HUES64 (cell line): ENCODE measurements at regions not wholly inside any gene's neighbourhood (a gene's known extent, or its start where the extent isn't known, plus 50 kb on each side); places are given as distances from the start of the nearest gene placed in this dataset.

Source experiments
- H3K27ac ChIP-seq: 2 replicates; pipeline ENCODE4 v1.7.0; 2013; ENCODE audit warnings: low read depth, low read length, inconsistent platforms
- H3K27me3 ChIP-seq: 2 replicates; pipeline ENCODE4 v1.6.1; 2013; ENCODE audit warnings: mild to moderate bottlenecking, low read length; ENCODE audit not compliant: insufficient read depth
- H3K36me3 ChIP-seq: 2 replicates; pipeline ENCODE4 v1.6.1; 2013; ENCODE audit warnings: mild to moderate bottlenecking, low read length; ENCODE audit not compliant: insufficient read depth
- H3K4me1 ChIP-seq: 2 replicates; pipeline ENCODE4 v1.6.1; 2013; ENCODE audit warnings: mild to moderate bottlenecking, low read length, moderate library complexity; ENCODE audit not compliant: insufficient read depth
- H3K4me3 ChIP-seq: 2 replicates; pipeline ENCODE4 v1.5.1; 2013; ENCODE audit warnings: mild to moderate bottlenecking, low read length, moderate library complexity
- H3K9ac ChIP-seq: 2 replicates; pipeline ENCODE4 v1.6.1; 2013; ENCODE audit warnings: mild to moderate bottlenecking, low read depth, low read length
- H3K9me3 ChIP-seq: 2 replicates; pipeline ENCODE4 v1.6.1; 2013; ENCODE audit warnings: low read depth, low read length; ENCODE audit not compliant: insufficient read depth
- WGBS: fragments of 150-250, 120-280 bp; methylation state at CpG from one replicate; pipeline ENCODE4 v1.1.7; 2013; ENCODE audit warnings: missing lambda C conversion rate; 5-methylcytosine and 5-hydroxymethylcytosine counted together

DNA sequence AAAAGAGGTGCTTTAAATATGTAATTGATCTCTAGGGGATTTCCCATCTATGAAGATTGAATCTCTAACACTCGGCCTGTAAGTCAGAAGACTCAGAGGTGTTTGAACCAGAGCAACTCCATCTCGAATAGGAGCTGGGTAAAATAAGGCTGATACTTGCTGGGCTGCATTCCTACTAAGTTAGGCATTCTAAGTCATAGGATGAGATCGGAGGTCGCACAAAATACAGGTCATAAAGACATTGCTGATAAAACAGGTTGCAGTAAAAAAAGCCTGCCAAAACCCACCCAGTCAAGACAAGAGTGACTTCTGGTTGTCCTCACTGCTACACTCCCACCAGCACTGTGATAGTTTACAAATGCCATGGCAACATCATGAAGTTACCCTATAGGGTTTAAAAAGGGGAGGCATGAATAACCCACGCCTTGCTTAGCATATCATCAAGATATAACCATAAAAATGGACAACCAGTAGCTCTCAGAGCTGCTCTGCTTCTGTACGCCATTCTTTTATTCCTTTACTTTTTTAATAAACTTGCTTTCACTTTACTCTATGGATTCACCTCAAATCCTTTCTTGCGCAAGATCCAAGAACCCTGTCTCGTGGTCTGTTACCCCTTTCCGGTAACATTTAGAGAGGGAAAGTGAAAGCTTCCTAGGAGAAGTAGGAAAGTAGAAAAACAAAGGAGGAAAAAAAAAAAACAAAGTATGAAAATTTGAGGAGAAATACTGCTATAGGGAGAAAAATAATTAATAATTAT is 129.7 kb upstream of the PHACTR1 start:
- no peak overlapping the region for H3K9ac ChIP-seq
- no peaks in the 10 kb centered on the region for H3K27me3 ChIP-seq
- H3K4me3 ChIP-seq, result no peak overlapping the region
- 93% methylated on average over 9 of the region's 9 CpGs for WGBS
- H3K9me3 ChIP-seq, result no peaks in the 10 kb centered on the region
- H3K4me1 ChIP-seq, result no peaks in the 10 kb centered on the region
- H3K36me3 ChIP-seq, result no peaks in the 10 kb centered on the region
- H3K27ac ChIP-seq, result no peak overlapping the region

DNA sequence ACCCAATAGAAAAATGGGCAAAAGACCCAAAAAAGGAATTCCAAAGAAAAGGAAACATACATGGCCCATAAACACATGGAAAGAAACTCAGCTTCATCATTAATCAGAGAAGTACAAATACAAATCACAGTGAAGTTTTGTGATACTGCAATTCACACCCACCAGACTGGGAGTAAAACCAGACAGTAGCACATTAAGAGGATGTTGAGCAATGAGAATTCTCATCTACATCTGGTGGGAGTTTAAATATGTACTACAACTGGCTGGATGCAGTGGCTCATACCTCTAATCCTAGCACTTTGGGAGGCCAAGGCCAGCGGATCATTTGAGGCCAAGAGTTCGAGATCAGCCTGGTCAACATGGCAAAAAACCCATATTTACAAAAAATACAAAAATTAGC is 125.7 kb upstream of the PHACTR1 start:
- Histone ChIP-seq H3K27ac (no peak overlapping the region), H3K9ac (no peak overlapping the region), H3K4me3 (no peak overlapping the region), H3K36me3 (no peaks in the 10 kb centered on the region), H3K27me3 (no peaks in the 10 kb centered on the region), H3K9me3 (no peaks in the 10 kb centered on the region), H3K4me1 (peaks cover 4% of the 10 kb centered on the region; the same call in 1 of the 2 replicates)
- 95% methylated on average over 2 of the region's 2 CpGs for WGBS

GRCh38 chr6:12592634-12593033 is 123.9 kb upstream of the PHACTR1 start:
- Histone ChIP-seq H3K27ac (no peak overlapping the region), H3K9me3 (no peaks in the 10 kb centered on the region), H3K9ac (no peak overlapping the region), H3K4me3 (no peak overlapping the region), H3K4me1 (peaks cover 4% of the 10 kb centered on the region; the same call in 1 of the 2 replicates), H3K36me3 (no peaks in the 10 kb centered on the region), H3K27me3 (no peaks in the 10 kb centered on the region)
- 76% methylated on average over 4 of the region's 4 CpGs for WGBS

GRCh38 chr6:12593771-12594529 is 122.6 kb upstream of the PHACTR1 start:
- Histone ChIP-seq H3K36me3 (no peaks in the 10 kb centered on the region), H3K9me3 (no peaks in the 10 kb centered on the region), H3K9ac (no peak overlapping the region), H3K27me3 (no peaks in the 10 kb centered on the region), H3K4me3 (no peak overlapping the region), H3K4me1 (peaks cover 4% of the 10 kb centered on the region; the same call in 1 of the 2 replicates), H3K27ac (no peak overlapping the region)
- 91% methylated on average over 12 of the region's 12 CpGs for WGBS

GRCh38 chr6:12594530-12594893 is 122.1 kb upstream of the PHACTR1 start:
- Histone ChIP-seq H3K27me3 (no peaks in the 10 kb centered on the region), H3K9ac (no peak overlapping the region), H3K4me1 (peaks cover 4% of the 10 kb centered on the region; the same call in 1 of the 2 replicates), H3K27ac (no peak overlapping the region), H3K9me3 (no peaks in the 10 kb centered on the region), H3K4me3 (no peak overlapping the region), H3K36me3 (no peaks in the 10 kb centered on the region)
- WGBS, result 89% methylated on average over 3 of the region's 3 CpGs

DNA sequence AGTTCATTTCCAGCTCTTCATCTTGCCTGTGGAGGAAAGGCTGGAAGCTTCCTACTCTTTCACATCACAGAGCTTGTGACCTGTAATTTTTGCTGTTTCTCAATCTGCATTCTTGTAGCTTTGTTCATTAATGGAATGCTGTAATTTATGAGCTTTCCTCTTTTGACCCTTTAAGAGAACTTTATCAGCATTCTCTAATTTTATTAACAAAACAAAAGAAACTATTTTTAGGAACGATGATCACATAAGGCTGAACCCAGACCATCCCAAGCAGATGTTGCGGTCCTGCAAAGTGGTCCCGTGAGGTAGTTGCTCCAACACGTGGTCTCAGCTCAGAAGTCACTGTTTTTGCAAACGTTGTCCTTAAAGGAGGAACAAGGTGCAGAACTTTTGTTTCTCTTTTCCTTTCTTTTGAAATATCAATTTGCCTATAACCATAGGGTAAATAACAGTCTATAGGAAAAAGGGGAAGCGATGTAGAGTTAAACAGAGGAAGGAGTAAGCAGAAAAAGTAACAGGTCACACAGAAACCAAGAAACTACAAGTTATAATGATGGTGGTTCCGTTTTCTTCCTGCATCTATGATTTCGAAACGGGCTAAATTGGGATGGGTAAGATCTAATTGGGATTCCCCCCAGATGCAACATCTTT is 121.3 kb upstream of the PHACTR1 start:
- Histone ChIP-seq H3K4me3 (no peak overlapping the region), H3K4me1 (peaks cover 4% of the 10 kb centered on the region; the same call in 1 of the 2 replicates), H3K9me3 (no peaks in the 10 kb centered on the region), H3K36me3 (no peaks in the 10 kb centered on the region), H3K27ac (no peak overlapping the region), H3K9ac (no peak overlapping the region), H3K27me3 (no peaks in the 10 kb centered on the region)
- WGBS, result 94% methylated on average over 9 of the region's 9 CpGs

- Histone ChIP-seq H3K36me3 (no peaks in the 10 kb centered on the region), H3K27me3 (no peaks in the 10 kb centered on the region), H3K9me3 (no peaks in the 10 kb centered on the region), H3K27ac (no peak overlapping the region), H3K4me1 (peaks cover 4% of the 10 kb centered on the region; the same call in 1 of the 2 replicates), H3K9ac (no peak overlapping the region), H3K4me3 (no peak overlapping the region)
- WGBS, result 83% methylated on average over 2 of the region's 2 CpGs
Measured at GRCh38 chr6:12596731-12597130, 119.8 kb upstream of the PHACTR1 start.

DNA sequence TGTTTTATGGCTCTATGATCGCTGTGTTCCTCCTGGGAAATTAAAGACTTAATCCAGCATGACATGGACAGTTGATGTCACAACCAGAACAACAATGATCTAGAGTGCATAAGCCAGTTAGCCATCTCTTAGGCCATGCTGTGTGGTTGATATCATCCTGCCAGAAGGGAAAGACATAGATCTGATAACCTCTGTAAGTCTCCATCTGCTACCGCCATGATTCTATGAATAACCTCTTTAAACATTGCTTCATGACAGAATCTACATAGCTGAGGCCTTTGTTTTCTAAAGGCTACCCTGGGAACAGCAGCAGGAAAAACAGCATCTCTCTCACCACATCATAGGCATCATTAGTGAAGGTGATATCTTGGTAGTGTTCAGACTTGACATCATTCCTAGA is 117.6 kb upstream of the PHACTR1 start:
- no peaks in the 10 kb centered on the region for H3K9me3 ChIP-seq
- WGBS, result 98% methylated on average over 2 of the region's 2 CpGs
- H3K9ac ChIP-seq, result no peak overlapping the region
- no peak overlapping the region for H3K4me3 ChIP-seq
- H3K36me3 ChIP-seq, result no peaks in the 10 kb centered on the region
- H3K27ac ChIP-seq, result no peak overlapping the region
- no peaks in the 10 kb centered on the region for H3K27me3 ChIP-seq
- H3K4me1 ChIP-seq, result 0 out of 2 replicates have a peak, but pooled peaks cover 5% of the 10 kb centered on the region

DNA sequence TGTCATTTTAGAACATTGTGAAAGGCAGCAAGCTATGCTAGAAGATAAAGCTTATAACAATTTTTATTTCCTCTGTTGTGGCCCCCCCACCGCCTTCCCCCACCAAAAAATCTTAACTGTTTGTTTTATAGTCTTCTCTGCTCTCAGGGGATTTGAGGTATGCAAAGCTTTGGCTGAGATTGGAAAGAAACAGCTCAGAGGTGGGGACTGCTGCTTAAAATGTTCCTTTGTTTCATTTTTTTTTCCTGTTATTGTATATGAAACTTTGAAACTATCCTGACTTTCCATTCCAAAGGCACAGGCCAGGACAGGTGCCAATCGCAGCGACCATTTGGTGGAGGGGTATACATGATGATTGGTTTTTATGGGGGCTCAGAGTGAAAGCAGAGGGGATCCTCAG is 114.7 kb upstream of the PHACTR1 start:
- Histone ChIP-seq H3K9ac (no peak overlapping the region), H3K4me3 (no peak overlapping the region), H3K27ac (no peak overlapping the region), H3K4me1 (0 out of 2 replicates have a peak, but pooled peaks cover 5% of the 10 kb centered on the region), H3K9me3 (no peaks in the 10 kb centered on the region), H3K36me3 (no peaks in the 10 kb centered on the region), H3K27me3 (no peaks in the 10 kb centered on the region)
- WGBS, result 93% methylated on average over 2 of the region's 3 CpGs

GRCh38 chr6:12602342-12602741 is 114.2 kb upstream of the PHACTR1 start:
- Histone ChIP-seq H3K4me3 (no peak overlapping the region), H3K27me3 (no peaks in the 10 kb centered on the region), H3K9me3 (no peaks in the 10 kb centered on the region), H3K27ac (no peak overlapping the region), H3K36me3 (no peaks in the 10 kb centered on the region), H3K4me1 (0 out of 2 replicates have a peak, but pooled peaks cover 5% of the 10 kb centered on the region), H3K9ac (no peak overlapping the region)
- 95% methylated on average over 3 of the region's 3 CpGs for WGBS
